ENCODE measurements at regions not wholly inside any gene's neighbourhood (a gene's known extent, or its start where the extent isn't known, plus 50 kb on each side); places are given as distances from the start of the nearest gene placed in this dataset.
A peak's percentile ranks its signal among the peaks of the same experiment; 100 is the strongest.

GRCh38 chr11:15526859-15527450 lies 412.2 kb downstream of the INSC start:
- intact Hi-C loops (cut with DNase I): no loop called here
- no peak for DNase-seq

GRCh38 chr11:15532432-15532831 lies 417.7 kb downstream of the INSC start:
- no peak for DNase-seq
- intact Hi-C loops (cut with DNase I): no loop called here

- intact Hi-C loops (cut with DNase I): no loop called here
- no peak for DNase-seq
These were observed 419.5 kb downstream of the INSC start for GRCh38 chr11:15534266-15534665.

GRCh38 chr11:15535414-15535813 lies 420.7 kb downstream of the INSC start:
- intact Hi-C loops (cut with DNase I): no loop called here
- DNase-seq: no peak

GRCh38 chr11:15536438-15536837 lies 421.7 kb downstream of the INSC start:
- intact Hi-C loops (cut with DNase I): no loop called here
- DNase-seq: no peak

GRCh38 chr11:15539645-15540044 lies 424.9 kb downstream of the INSC start:
- no peak for DNase-seq
- intact Hi-C loops (cut with DNase I): no loop called here

GRCh38 chr11:15541079-15541478 lies 426.4 kb downstream of the INSC start:
- intact Hi-C loops (cut with DNase I): no loop called here
- no peak for DNase-seq

- no peak for DNase-seq
- intact Hi-C loops (cut with DNase I): no loop called here
These were observed 429.6 kb downstream of the INSC start for GRCh38 chr11:15544353-15544752.

- DNase-seq: no peak
- intact Hi-C loops (cut with DNase I): no loop called here
These were observed 433.0 kb downstream of the INSC start for GRCh38 chr11:15547685-15548084.

- DNase-seq: no peak
- intact Hi-C loops (cut with DNase I): no loop called here
These were observed 437.5 kb downstream of the INSC start for GRCh38 chr11:15551901-15552851.

- no peak for DNase-seq
- intact Hi-C loops (cut with DNase I): no loop called here
These were observed 440.4 kb downstream of the INSC start for GRCh38 chr11:15555161-15555560.

GRCh38 chr11:15557457-15558230 lies 442.9 kb downstream of the INSC start:
- DNase-seq: no peak
- intact Hi-C loops (cut with DNase I): no loop called here

- intact Hi-C loops (cut with DNase I): no loop called here
- DNase-seq: no peak
These were observed 443.9 kb downstream of the INSC start for GRCh38 chr11:15558513-15559181.

- intact Hi-C loops (cut with DNase I): no loop called here
- DNase-seq: peak in 2 of 10 donors; percentile 69 to 77
These were observed 446.2 kb downstream of the INSC start for GRCh38 chr11:15560689-15561467.

GRCh38 chr11:15562230-15562629 lies 447.5 kb downstream of the INSC start:
- intact Hi-C loops (cut with DNase I): no loop called here
- no peak for DNase-seq

GRCh38 chr11:15563054-15563453 lies 448.3 kb downstream of the INSC start:
- intact Hi-C loops (cut with DNase I): no loop called here
- DNase-seq: no peak

GRCh38 chr11:15565880-15566279 lies 451.2 kb downstream of the INSC start:
- intact Hi-C loops (cut with DNase I): no loop called here
- DNase-seq: no peak

GRCh38 chr11:15568440-15568839 lies 453.7 kb downstream of the INSC start:
- intact Hi-C loops (cut with DNase I): no loop called here
- DNase-seq: peak in 1 of 10 donors; percentile 60

- intact Hi-C loops (cut with DNase I): no loop called here
- DNase-seq: no peak
These were observed 454.7 kb downstream of the INSC start for GRCh38 chr11:15569305-15570025.

All from posterior cingulate gyrus (tissue), 11 donors.